SJCRH30 (cell line): ENCODE measurements at regions not wholly inside any gene's neighbourhood (a gene's known extent, or its start where the extent isn't known, plus 50 kb on each side); places are given as distances from the start of the nearest gene placed in this dataset.

Experiments used
- DNase-seq, 2 experiments: peaks; one replicate each; pipeline ENCODE4 v3.0.0-alpha.2; 2015 to 2020
- H3K27ac ChIP-seq: fragments of 250-450 bp; sonication (Bioruptor Pico); 2 replicates; pipeline ENCODE4 v1.5.1; 2020; ENCODE audit warnings: mild to moderate bottlenecking, moderate library complexity
- H3K27me3 ChIP-seq: fragments of 250-450 bp; sonication (Bioruptor Pico); 2 replicates; pipeline ENCODE4 v1.5.1; 2020; ENCODE audit warnings: mild to moderate bottlenecking, moderate library complexity
- H3K36me3 ChIP-seq: fragments of 250-450 bp; sonication (Bioruptor Pico); 2 replicates; pipeline ENCODE4 v1.5.1; 2020; ENCODE audit warnings: mild to moderate bottlenecking, moderate library complexity
- H3K4me1 ChIP-seq: fragments of 250-450 bp; sonication (Bioruptor Pico); 2 replicates; pipeline ENCODE4 v1.5.1; 2020; ENCODE audit warnings: mild to moderate bottlenecking, moderate library complexity
- H3K4me3 ChIP-seq: fragments of 250-450 bp; sonication (Bioruptor Pico); 2 replicates; pipeline ENCODE4 v1.5.1; 2020; ENCODE audit warnings: mild to moderate bottlenecking, moderate library complexity
- H3K9me3 ChIP-seq: fragments of 250-450 bp; sonication (Bioruptor Pico); replicated peaks from 2 replicates; pipeline ENCODE4 v1.5.1; 2020; ENCODE audit warnings: mild to moderate bottlenecking, moderate library complexity

- Histone ChIP-seq H3K9me3 (no peaks in the 10 kb centered on the region), H3K4me3 (no peak overlapping the region), H3K27me3 (no peaks in the 10 kb centered on the region), H3K36me3 (no peaks in the 10 kb centered on the region), H3K4me1 (no peaks in the 10 kb centered on the region), H3K27ac (no peak overlapping the region)
- no peak for DNase-seq
Observed at GRCh38 chr18:40553029-40553428, 1402.0 kb upstream of the PIK3C3 start.

GRCh38 chr18:40546875-40547274, 1408.2 kb upstream of the PIK3C3 start:
- Histone ChIP-seq H3K4me3 (no peak overlapping the region), H3K9me3 (no peaks in the 10 kb centered on the region), H3K27ac (no peak overlapping the region), H3K4me1 (no peaks in the 10 kb centered on the region), H3K27me3 (no peaks in the 10 kb centered on the region), H3K36me3 (no peaks in the 10 kb centered on the region)
- DNase-seq = no peak

- Histone ChIP-seq H3K4me1 (no peaks in the 10 kb centered on the region), H3K36me3 (no peaks in the 10 kb centered on the region), H3K27me3 (no peaks in the 10 kb centered on the region), H3K27ac (no peak overlapping the region), H3K9me3 (no peaks in the 10 kb centered on the region), H3K4me3 (no peak overlapping the region)
- DNase-seq = no peak
Observed at GRCh38 chr18:40534723-40535122, 1420.3 kb upstream of the PIK3C3 start.

- Histone ChIP-seq H3K36me3 (no peaks in the 10 kb centered on the region), H3K9me3 (no peaks in the 10 kb centered on the region), H3K27me3 (no peaks in the 10 kb centered on the region), H3K4me3 (no peak overlapping the region), H3K27ac (no peak overlapping the region), H3K4me1 (no peaks in the 10 kb centered on the region)
- DNase-seq = no peak
Observed at GRCh38 chr18:40532046-40532445, 1423.0 kb upstream of the PIK3C3 start.

GRCh38 chr18:40531051-40531450, 1424.0 kb upstream of the PIK3C3 start:
- DNase-seq = no peak
- Histone ChIP-seq H3K9me3 (no peaks in the 10 kb centered on the region), H3K36me3 (no peaks in the 10 kb centered on the region), H3K4me1 (no peaks in the 10 kb centered on the region), H3K27me3 (no peaks in the 10 kb centered on the region), H3K4me3 (no peak overlapping the region), H3K27ac (no peak overlapping the region)

- Histone ChIP-seq H3K9me3 (no peaks in the 10 kb centered on the region), H3K4me1 (no peaks in the 10 kb centered on the region), H3K4me3 (no peak overlapping the region), H3K27ac (no peak overlapping the region), H3K36me3 (no peaks in the 10 kb centered on the region), H3K27me3 (no peaks in the 10 kb centered on the region)
- peak in 1 of 2 experiments; percentile 6 for DNase-seq
Observed at GRCh38 chr18:40529478-40529877, 1425.6 kb upstream of the PIK3C3 start.

GRCh38 chr18:40524881-40525280, 1430.2 kb upstream of the PIK3C3 start:
- Histone ChIP-seq H3K9me3 (no peaks in the 10 kb centered on the region), H3K27ac (no peak overlapping the region), H3K27me3 (no peaks in the 10 kb centered on the region), H3K36me3 (no peaks in the 10 kb centered on the region), H3K4me1 (no peaks in the 10 kb centered on the region), H3K4me3 (no peak overlapping the region)
- no peak for DNase-seq

- Histone ChIP-seq H3K27me3 (no peaks in the 10 kb centered on the region), H3K4me1 (no peaks in the 10 kb centered on the region), H3K36me3 (no peaks in the 10 kb centered on the region), H3K27ac (no peak overlapping the region), H3K9me3 (no peaks in the 10 kb centered on the region), H3K4me3 (no peak overlapping the region)
- no peak for DNase-seq
Observed at GRCh38 chr18:40523287-40523686, 1431.7 kb upstream of the PIK3C3 start.

GRCh38 chr18:40501026-40501425, 1454.0 kb upstream of the PIK3C3 start:
- Histone ChIP-seq H3K27ac (no peak overlapping the region), H3K27me3 (no peaks in the 10 kb centered on the region), H3K4me1 (no peaks in the 10 kb centered on the region), H3K36me3 (no peaks in the 10 kb centered on the region), H3K9me3 (no peaks in the 10 kb centered on the region), H3K4me3 (no peak overlapping the region)
- DNase-seq = no peak

GRCh38 chr18:40494603-40495002, 1460.4 kb upstream of the PIK3C3 start:
- Histone ChIP-seq H3K4me3 (no peak overlapping the region), H3K27ac (no peak overlapping the region), H3K27me3 (no peaks in the 10 kb centered on the region), H3K36me3 (no peaks in the 10 kb centered on the region), H3K4me1 (no peaks in the 10 kb centered on the region), H3K9me3 (no peaks in the 10 kb centered on the region)
- DNase-seq = no peak

- Histone ChIP-seq H3K36me3 (no peaks in the 10 kb centered on the region), H3K4me3 (no peak overlapping the region), H3K27ac (no peak overlapping the region), H3K9me3 (no peaks in the 10 kb centered on the region), H3K4me1 (no peaks in the 10 kb centered on the region), H3K27me3 (no peaks in the 10 kb centered on the region)
- no peak for DNase-seq
Observed at GRCh38 chr18:40493316-40493715, 1461.7 kb upstream of the PIK3C3 start.

GRCh38 chr18:40489301-40489700, 1465.7 kb upstream of the PIK3C3 start:
- H3K4me1 ChIP-seq = no peaks in the 10 kb centered on the region
- no peak overlapping the region for H3K4me3 ChIP-seq
- no peaks in the 10 kb centered on the region for H3K36me3 ChIP-seq
- no peak overlapping the region for H3K27ac ChIP-seq
- no peaks in the 10 kb centered on the region for H3K9me3 ChIP-seq
- DNase-seq = no peak
- H3K27me3 ChIP-seq = no peaks in the 10 kb centered on the region

- Histone ChIP-seq H3K36me3 (no peaks in the 10 kb centered on the region), H3K9me3 (no peaks in the 10 kb centered on the region), H3K4me1 (no peaks in the 10 kb centered on the region), H3K4me3 (no peak overlapping the region), H3K27ac (no peak overlapping the region), H3K27me3 (no peaks in the 10 kb centered on the region)
- DNase-seq = no peak
Observed at GRCh38 chr18:40485318-40485717, 1469.7 kb upstream of the PIK3C3 start.

- no peak overlapping the region for H3K27ac ChIP-seq
- H3K4me3 ChIP-seq = no peak overlapping the region
- no peaks in the 10 kb centered on the region for H3K4me1 ChIP-seq
- H3K36me3 ChIP-seq = no peaks in the 10 kb centered on the region
- H3K27me3 ChIP-seq = no peaks in the 10 kb centered on the region
- H3K9me3 ChIP-seq = no peaks in the 10 kb centered on the region
- peak in 1 of 2 experiments; percentile 8 for DNase-seq
Observed at GRCh38 chr18:40473221-40474029, 1481.6 kb upstream of the PIK3C3 start.

- Histone ChIP-seq H3K27ac (no peak overlapping the region), H3K36me3 (no peaks in the 10 kb centered on the region), H3K4me3 (no peak overlapping the region), H3K4me1 (no peaks in the 10 kb centered on the region), H3K9me3 (no peaks in the 10 kb centered on the region), H3K27me3 (no peaks in the 10 kb centered on the region)
- no peak for DNase-seq
Observed at GRCh38 chr18:40470723-40471122, 1484.3 kb upstream of the PIK3C3 start.

GRCh38 chr18:40469851-40470250, 1485.2 kb upstream of the PIK3C3 start:
- H3K4me1 ChIP-seq = no peaks in the 10 kb centered on the region
- no peak overlapping the region for H3K27ac ChIP-seq
- no peak for DNase-seq
- H3K9me3 ChIP-seq = no peaks in the 10 kb centered on the region
- no peaks in the 10 kb centered on the region for H3K27me3 ChIP-seq
- no peaks in the 10 kb centered on the region for H3K36me3 ChIP-seq
- H3K4me3 ChIP-seq = no peak overlapping the region
